HS-27A (cell line): ENCODE measurements at regions not wholly inside any gene's neighbourhood (a gene's known extent, or its start where the extent isn't known, plus 50 kb on each side); places are given as distances from the start of the nearest gene placed in this dataset.

Experiments used
- DNase-seq: peaks from one replicate; pipeline ENCODE4 v3.0.0-alpha.2; 2012; ENCODE audit warnings: low read depth, missing footprints

DNA sequence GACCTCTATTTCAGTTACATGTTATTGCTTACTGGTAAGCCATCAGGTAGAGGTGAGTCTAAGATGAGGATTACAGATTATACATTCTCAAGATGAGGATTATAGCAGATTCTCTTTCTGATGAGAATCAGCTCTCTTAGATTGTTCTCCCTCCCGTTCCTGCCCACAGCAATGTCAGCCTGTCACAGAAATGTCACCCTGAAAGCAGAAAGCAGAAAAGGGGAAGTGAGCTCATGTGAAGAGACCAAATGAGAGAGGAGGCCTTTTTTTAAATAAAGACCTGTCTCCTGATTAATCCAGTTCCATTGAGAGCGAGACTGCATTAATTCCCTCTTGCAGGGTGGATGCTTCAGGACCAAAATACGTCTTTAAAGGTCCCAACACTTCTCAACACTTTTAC, 445.6 kb downstream of the KCTD12 start:
- DNase-seq: no peak

DNA sequence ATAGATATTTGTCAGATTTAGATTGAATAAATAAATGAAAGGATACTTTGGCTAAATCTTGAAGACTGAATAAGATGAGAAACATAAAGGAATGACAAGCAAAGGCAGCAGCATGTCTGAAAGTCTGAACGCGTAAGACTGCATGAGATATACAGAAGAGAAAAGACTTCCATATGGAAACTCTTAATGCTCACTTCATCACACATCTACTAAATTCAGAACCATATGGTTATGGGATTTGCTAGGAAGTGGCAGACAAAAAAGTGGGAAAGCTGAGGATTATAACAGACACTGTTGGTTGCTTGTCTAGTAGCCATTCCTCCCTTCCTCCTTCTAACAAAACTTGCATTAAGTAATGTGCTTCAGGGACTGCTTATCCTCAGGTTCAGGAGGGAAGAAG, 446.7 kb downstream of the KCTD12 start:
- DNase-seq: no peak

DNA sequence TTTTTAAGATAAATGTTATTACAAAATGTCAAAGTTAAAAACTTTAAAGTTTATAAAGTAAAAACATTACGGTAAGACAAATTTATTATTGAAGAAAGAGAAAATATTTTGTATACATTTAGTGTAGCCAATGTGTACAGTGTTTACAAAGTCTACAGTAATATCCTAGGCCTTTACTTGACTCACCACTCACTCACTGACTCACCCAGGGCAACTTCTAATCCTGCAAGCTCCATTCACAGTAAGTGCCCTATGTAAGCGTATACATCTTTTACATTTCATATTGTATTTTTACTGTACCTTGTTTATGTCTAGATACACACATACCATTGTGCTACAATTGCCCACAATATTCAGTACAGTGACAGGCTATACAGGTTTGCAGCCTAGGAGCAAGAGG, 448.2 kb downstream of the KCTD12 start:
- DNase-seq: no peak

- DNase-seq: no peak
These were observed 460.3 kb downstream of the KCTD12 start for GRCh38 chr13:76425935-76426334.

- DNase-seq: no peak
These were observed 465.2 kb downstream of the KCTD12 start for GRCh38 chr13:76421011-76421410.

DNA sequence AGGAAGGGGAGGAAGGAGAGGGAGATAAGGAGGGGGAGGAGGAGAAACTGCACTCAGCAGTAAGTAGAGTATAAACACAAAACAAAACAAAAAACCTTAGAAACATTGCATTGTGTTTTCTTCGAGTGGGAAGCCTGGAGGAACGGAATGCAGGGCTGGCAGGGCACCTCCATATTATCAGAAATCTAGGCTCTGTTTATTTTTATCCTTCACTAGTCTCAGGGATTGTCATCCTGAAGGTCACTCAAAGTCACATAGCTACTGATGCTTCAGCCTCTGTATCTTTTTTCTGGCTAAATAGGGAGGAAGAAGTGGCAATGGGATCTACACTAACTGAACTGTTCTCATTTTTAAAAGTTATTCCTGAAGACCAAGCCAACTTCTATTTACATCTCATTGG, 467.8 kb downstream of the KCTD12 start:
- no peak for DNase-seq

GRCh38 chr13:76414320-76414719, 471.9 kb downstream of the KCTD12 start:
- DNase-seq: no peak

DNA sequence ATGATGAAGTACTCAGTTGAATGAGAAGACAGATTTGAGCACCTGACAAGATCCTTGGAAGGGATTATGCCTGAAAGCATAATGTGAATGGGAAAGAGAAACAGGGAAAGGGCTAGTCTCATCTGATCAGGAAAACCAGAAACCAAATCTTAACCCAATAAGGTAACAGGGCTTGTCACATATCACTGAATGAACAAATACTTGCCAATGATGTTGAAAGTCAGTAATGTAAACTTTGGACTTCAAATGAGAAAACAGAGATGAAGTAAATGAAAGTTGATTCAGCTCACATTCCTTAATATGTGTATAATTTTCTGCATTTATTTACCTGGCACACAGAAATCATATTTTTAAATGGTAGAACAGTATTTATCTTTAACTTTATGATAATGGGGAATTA, 480.0 kb downstream of the KCTD12 start:
- DNase-seq: no peak

- no peak for DNase-seq
These were observed 487.8 kb downstream of the KCTD12 start for GRCh38 chr13:76398425-76398824.

GRCh38 chr13:76397413-76397812, 488.8 kb downstream of the KCTD12 start:
- no peak for DNase-seq

GRCh38 chr13:76389321-76389720, 496.9 kb downstream of the KCTD12 start:
- no peak for DNase-seq

DNA sequence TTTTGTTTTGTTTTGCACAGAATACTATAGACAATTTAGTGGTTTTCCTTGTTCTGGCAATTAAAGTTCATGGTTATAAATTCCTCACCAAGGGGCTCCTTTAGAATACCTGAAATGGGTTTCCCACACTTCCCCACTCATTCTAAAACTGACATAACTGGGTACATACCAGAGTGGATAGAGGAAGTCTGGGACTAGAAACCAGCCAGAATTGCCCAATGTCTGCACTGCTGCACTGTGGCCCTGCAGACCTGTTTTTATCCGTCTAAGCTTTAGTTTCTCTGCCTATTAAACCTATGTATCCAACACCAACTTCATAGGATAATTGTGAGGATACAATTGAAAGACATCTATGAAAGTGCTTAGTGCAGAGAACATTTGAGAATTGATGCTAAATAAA, 498.6 kb downstream of the KCTD12 start:
- DNase-seq: no peak

- DNase-seq: no peak
These were observed 499.9 kb downstream of the KCTD12 start for GRCh38 chr13:76386321-76386720.

DNA sequence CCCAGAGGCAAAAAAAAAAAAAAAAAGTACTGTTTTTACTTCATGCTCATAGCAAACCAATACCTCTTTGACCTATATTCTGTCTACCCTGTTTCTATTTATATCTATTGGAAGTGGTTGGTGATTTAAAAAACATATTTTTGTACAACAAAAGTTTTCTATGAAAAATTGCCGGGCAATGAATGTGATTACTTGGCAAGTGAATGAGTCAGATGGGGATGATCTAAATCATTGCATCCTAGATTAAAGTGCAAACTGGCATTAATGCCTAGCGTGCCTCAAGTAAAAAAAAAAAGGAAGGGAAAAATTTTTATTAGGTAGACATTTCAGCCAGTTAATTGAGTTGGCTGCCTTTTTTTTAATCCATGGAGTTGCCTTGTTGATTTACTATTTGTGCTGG, 500.6 kb downstream of the KCTD12 start:
- DNase-seq: no peak

DNA sequence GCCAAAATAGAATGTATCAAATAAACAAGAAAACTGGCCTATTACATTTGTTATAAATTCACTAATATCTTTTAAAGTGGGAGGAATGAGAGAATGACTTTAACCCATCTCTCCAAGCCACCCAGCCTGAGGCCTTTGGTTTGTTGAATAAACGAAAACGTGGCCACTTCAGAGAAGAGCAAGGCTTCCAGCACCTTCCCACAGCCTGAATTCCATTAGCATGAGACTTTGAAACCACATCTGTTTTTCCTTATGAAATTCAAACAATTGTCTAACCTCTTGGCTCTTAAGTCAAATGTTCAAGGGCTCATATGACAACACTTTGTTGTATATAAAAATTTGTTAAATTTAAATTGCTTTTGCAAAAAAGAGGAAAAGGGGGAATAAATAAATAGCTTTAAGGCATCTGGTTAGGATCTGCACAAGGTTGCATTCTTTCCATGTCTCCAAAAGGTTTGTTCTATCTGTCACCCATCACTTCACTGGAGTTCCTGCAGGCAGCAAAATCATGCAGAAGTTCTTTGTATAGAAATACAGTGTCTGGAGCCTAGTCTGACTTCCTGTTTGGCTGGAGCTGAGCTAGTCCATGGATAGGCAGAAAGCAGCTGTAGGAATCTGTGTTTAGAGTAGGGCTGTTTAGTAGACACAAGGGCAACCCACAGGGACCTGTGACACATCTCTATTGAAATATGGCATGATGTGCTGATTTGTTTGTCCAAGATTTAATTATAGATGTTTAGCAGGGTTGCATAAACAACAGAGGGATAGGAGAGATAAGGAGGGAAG, 502.3 kb downstream of the KCTD12 start:
- no peak for DNase-seq

DNA sequence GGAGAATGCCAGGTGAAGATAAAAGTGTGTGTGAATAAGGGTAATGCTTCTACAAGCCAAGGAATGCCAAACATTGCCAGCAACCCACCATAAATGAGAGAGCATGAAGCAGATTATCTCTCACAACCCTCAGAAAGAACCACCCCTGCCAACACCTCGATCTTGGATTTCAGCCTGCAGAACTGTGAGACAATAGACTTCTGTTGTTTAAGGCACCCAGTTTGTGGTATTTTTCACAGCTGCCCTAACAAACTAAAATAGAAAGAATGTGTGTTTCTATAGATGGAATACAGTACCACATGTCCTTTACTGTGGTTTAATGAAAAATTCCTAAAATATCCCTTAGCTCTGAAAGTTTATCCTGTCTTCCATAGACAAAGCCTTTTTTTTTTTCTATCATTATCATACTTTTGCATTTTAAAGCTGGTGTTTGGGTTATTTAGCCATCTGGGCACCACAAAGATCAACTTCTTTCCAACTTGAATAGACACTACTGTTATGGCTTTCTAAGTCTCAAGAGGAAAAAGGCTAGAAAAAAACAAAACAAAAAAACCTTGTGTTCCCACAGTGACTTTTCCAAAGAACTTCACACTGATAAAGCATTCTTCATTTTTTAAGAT, 505.6 kb downstream of the KCTD12 start:
- no peak for DNase-seq

DNA sequence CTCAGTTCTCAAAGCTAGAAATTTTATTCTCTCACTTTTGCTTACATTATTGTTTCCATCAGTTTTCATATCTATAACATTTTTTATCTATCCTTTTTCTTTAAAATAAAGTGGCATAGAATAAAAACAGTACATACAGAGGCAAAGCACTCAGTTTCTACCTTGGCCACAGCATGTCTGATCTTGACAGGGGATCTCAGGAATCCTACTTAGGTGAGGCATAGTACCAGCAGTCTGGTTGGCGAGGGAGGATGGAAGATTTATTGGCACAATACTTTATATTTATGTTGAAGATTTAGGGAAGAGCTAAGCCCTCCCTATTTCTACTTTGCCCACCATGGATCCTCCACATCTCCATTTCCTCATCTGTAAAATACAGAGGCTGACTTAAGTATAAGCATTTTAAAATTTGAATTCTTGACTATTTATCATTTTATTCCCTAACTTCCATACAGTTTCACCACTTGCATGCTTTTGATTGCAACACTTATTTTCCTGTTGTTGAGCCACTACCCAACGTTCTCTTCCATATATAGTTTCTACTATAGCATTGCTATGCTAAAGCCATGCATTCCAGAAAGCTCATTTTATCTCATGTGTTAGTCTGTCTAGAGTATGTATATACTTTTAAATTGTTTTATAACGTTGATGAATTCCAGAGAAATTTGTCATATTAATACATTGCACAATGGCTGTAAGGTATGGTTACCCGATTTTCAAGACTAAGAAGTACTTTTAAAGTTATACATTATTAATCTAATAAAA, 506.7 kb downstream of the KCTD12 start:
- DNase-seq: no peak

DNA sequence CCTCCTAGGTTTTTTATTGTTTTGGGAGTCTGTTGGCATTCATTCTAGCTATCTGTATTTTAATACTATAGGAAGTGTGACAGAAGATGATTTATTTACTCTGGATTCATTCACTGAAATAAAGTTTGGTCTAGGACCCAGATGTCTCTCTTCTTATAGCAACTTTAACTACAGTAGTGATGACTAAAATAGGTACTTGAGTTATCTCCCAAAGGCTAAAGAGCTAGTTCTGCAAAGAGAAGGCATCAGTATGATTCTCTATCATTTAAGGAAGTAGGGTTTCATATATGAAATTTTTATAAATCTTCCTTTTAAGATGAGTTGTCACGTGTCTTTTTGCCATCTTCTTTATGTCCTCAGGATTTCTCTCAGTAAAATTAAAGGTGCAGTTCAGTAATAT, 507.4 kb downstream of the KCTD12 start:
- DNase-seq: no peak

DNA sequence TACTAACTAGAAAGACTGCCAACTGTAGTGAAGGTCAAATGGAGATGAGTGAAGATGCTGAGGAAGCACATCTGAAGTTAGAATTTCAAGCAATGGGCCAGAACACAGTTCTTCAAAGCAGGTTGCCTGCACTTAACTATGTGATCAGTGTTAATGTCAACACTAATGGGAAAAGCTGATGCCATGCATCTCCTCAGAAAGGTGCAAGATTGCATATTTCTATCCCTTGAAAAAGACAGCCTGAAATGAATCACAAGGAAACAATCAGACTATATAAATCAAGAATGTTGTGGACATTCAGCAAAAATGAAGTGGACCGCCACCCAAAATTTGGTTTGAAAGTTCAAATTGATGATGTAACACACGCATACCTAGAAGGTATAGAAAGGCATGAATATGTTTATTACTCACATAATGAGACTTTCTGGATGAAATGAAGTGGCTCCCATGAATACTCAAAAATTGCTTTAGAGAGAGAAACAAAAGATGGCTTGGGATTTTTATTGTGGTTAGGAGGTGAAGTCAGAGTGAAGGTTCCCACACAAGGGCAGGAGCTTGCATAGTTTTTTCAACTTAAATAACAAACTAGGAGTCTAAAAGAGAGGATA, 522.4 kb downstream of the KCTD12 start:
- DNase-seq: no peak

- DNase-seq: no peak
These were observed 524.3 kb downstream of the KCTD12 start for GRCh38 chr13:76361868-76362267.

GRCh38 chr13:76351541-76352229, 534.5 kb downstream of the KCTD12 start:
- DNase-seq: no peak

- DNase-seq: no peak
These were observed 535.8 kb downstream of the KCTD12 start for GRCh38 chr13:76350399-76350798.
